ENCODE measurements at regions not wholly inside any gene's neighbourhood (a gene's known extent, or its start where the extent isn't known, plus 50 kb on each side); places are given as distances from the start of the nearest gene placed in this dataset.

DNA sequence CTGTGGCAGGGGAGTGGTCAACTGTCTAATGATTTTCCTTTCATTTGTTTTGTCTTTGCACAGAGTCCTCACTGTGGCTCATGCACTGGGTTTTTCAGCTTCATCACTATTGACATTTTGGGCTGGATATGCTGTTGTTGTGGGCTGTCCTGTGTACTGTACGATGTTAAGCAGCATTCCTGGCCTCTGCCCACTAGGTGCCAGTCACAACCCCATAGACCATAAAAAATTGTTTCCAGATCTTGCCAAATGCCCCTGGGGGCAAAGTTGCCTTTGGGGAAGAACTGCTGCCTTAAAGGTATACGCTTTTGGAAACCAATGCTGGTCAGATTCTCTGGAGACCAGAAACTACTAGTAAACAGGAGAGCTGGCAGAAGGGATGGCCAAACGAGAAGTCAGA, 310.4 kb downstream of the SPRY2 start:
- H3K27ac ChIP-seq (ENCODE audit: low read depth) = no peak overlapping the region
- Mint-ChIP-seq H3K4me3 (no peak overlapping the region), H3K36me3 (ENCODE audit: low read depth) (no peaks in the 10 kb centered on the region), H3K27ac (no peak overlapping the region), H3K4me1 (no peaks in the 10 kb centered on the region), H3K27me3 (ENCODE audit: insufficient read depth, low read depth, poor library complexity) (no peaks in the 10 kb centered on the region), H3K9me3 (no peaks in the 10 kb centered on the region)
- DNase-seq (ENCODE audit: low spot score) (peak; percentile 28), ATAC-seq (peak; percentile 57)
- no peaks in the 10 kb centered on the region for H3F3A ChIP-seq (replicated peaks; ENCODE audit: low read depth)
- no peaks in the 10 kb centered on the region for H3K9me2 ChIP-seq (ENCODE audit: insufficient read depth)
- H3K4me3 ChIP-seq = no peak overlapping the region
- no peaks in the 10 kb centered on the region for H3K79me2 ChIP-seq (replicated peaks; ENCODE audit: insufficient read depth)
- TF ChIP-seq, protein P1, sequence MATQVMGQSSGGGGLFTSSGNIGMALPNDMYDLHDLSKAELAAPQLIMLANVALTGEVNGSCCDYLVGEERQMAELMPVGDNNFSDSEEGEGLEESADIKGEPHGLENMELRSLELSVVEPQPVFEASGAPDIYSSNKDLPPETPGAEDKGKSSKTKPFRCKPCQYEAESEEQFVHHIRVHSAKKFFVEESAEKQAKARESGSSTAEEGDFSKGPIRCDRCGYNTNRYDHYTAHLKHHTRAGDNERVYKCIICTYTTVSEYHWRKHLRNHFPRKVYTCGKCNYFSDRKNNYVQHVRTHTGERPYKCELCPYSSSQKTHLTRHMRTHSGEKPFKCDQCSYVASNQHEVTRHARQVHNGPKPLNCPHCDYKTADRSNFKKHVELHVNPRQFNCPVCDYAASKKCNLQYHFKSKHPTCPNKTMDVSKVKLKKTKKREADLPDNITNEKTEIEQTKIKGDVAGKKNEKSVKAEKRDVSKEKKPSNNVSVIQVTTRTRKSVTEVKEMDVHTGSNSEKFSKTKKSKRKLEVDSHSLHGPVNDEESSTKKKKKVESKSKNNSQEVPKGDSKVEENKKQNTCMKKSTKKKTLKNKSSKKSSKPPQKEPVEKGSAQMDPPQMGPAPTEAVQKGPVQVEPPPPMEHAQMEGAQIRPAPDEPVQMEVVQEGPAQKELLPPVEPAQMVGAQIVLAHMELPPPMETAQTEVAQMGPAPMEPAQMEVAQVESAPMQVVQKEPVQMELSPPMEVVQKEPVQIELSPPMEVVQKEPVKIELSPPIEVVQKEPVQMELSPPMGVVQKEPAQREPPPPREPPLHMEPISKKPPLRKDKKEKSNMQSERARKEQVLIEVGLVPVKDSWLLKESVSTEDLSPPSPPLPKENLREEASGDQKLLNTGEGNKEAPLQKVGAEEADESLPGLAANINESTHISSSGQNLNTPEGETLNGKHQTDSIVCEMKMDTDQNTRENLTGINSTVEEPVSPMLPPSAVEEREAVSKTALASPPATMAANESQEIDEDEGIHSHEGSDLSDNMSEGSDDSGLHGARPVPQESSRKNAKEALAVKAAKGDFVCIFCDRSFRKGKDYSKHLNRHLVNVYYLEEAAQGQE (IDR thresholded peaks at IDR 0.05; ENCODE audit: unreplicated experiment) = no peak
- TF ChIP-seq STAT1 (IDR thresholded peaks at IDR 0.05; ENCODE audit: unreplicated experiment) (no peak), EZH2phosphoT487 (IDR thresholded peaks at IDR 0.05; ENCODE audit: unreplicated experiment) (no peak), ZNF114 (CRISPR knock-in tag; IDR thresholded peaks at IDR 0.05) (no peak)
- TF ChIP-seq, protein P2, sequence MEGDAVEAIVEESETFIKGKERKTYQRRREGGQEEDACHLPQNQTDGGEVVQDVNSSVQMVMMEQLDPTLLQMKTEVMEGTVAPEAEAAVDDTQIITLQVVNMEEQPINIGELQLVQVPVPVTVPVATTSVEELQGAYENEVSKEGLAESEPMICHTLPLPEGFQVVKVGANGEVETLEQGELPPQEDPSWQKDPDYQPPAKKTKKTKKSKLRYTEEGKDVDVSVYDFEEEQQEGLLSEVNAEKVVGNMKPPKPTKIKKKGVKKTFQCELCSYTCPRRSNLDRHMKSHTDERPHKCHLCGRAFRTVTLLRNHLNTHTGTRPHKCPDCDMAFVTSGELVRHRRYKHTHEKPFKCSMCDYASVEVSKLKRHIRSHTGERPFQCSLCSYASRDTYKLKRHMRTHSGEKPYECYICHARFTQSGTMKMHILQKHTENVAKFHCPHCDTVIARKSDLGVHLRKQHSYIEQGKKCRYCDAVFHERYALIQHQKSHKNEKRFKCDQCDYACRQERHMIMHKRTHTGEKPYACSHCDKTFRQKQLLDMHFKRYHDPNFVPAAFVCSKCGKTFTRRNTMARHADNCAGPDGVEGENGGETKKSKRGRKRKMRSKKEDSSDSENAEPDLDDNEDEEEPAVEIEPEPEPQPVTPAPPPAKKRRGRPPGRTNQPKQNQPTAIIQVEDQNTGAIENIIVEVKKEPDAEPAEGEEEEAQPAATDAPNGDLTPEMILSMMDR (conservative IDR thresholded peaks at IDR 0.05; ENCODE audit: low read depth in 2 of 2) = peak; percentile 44 to 46
- TF ChIP-seq, protein P3, sequence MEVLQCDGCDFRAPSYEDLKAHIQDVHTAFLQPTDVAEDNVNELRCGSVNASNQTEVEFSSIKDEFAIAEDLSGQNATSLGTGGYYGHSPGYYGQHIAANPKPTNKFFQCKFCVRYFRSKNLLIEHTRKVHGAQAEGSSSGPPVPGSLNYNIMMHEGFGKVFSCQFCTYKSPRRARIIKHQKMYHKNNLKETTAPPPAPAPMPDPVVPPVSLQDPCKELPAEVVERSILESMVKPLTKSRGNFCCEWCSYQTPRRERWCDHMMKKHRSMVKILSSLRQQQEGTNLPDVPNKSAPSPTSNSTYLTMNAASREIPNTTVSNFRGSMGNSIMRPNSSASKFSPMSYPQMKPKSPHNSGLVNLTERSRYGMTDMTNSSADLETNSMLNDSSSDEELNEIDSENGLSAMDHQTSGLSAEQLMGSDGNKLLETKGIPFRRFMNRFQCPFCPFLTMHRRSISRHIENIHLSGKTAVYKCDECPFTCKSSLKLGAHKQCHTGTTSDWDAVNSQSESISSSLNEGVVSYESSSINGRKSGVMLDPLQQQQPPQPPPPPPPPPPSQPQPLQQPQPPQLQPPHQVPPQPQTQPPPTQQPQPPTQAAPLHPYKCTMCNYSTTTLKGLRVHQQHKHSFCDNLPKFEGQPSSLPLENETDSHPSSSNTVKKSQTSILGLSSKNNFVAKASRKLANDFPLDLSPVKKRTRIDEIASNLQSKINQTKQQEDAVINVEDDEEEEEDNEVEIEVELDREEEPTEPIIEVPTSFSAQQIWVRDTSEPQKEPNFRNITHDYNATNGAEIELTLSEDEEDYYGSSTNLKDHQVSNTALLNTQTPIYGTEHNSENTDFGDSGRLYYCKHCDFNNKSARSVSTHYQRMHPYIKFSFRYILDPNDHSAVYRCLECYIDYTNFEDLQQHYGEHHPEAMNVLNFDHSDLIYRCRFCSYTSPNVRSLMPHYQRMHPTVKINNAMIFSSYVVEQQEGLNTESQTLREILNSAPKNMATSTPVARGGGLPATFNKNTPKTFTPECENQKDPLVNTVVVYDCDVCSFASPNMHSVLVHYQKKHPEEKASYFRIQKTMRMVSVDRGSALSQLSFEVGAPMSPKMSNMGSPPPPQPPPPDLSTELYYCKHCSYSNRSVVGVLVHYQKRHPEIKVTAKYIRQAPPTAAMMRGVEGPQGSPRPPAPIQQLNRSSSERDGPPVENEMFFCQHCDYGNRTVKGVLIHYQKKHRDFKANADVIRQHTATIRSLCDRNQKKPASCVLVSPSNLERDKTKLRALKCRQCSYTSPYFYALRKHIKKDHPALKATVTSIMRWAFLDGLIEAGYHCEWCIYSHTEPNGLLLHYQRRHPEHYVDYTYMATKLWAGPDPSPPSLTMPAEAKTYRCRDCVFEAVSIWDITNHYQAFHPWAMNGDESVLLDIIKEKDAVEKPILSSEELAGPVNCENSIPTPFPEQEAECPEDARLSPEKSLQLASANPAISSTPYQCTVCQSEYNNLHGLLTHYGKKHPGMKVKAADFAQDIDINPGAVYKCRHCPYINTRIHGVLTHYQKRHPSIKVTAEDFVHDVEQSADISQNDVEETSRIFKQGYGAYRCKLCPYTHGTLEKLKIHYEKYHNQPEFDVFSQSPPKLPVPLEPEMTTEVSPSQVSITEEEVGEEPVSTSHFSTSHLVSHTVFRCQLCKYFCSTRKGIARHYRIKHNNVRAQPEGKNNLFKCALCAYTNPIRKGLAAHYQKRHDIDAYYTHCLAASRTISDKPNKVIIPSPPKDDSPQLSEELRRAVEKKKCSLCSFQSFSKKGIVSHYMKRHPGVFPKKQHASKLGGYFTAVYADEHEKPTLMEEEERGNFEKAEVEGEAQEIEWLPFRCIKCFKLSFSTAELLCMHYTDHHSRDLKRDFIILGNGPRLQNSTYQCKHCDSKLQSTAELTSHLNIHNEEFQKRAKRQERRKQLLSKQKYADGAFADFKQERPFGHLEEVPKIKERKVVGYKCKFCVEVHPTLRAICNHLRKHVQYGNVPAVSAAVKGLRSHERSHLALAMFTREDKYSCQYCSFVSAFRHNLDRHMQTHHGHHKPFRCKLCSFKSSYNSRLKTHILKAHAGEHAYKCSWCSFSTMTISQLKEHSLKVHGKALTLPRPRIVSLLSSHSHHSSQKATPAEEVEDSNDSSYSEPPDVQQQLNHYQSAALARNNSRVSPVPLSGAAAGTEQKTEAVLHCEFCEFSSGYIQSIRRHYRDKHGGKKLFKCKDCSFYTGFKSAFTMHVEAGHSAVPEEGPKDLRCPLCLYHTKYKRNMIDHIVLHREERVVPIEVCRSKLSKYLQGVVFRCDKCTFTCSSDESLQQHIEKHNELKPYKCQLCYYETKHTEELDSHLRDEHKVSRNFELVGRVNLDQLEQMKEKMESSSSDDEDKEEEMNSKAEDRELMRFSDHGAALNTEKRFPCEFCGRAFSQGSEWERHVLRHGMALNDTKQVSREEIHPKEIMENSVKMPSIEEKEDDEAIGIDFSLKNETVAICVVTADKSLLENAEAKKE (CRISPR knock-in tag; IDR thresholded peaks at IDR 0.05) = no peak
- H3K4me1 ChIP-seq (ENCODE audit: insufficient read depth) = no peaks in the 10 kb centered on the region
- H4K20me1 ChIP-seq (replicated peaks; ENCODE audit: insufficient read depth) = no peaks in the 10 kb centered on the region
- H3K36me3 ChIP-seq (ENCODE audit: insufficient read depth) = no peaks in the 10 kb centered on the region
- no peak overlapping the region for H2AFZ ChIP-seq
- H3K27me3 ChIP-seq (ENCODE audit: insufficient read depth) = no peaks in the 10 kb centered on the region
- H3K4me2 ChIP-seq = no peak overlapping the region

All from GM23338 (cell line).